22Rv1 (cell line): ENCODE measurements at regions not wholly inside any gene's neighbourhood (a gene's known extent, or its start where the extent isn't known, plus 50 kb on each side); places are given as distances from the start of the nearest gene placed in this dataset.

Experiments used
- ZFX ChIP-seq: fragments of 450-650 bp; IDR thresholded peaks from 2 replicates; pipeline ENCODE4 v1.6.1; 2017; ENCODE audit warnings: antibody characterized with exemption, borderline replicate concordance
- TF ChIP-seq, protein P1 (sequence below): fragments of 450-650 bp; IDR thresholded peaks from 2 replicates; pipeline ENCODE4 v1.5.1; 2017; ENCODE audit warnings: mild to moderate bottlenecking

- TF ChIP-seq, protein P1, sequence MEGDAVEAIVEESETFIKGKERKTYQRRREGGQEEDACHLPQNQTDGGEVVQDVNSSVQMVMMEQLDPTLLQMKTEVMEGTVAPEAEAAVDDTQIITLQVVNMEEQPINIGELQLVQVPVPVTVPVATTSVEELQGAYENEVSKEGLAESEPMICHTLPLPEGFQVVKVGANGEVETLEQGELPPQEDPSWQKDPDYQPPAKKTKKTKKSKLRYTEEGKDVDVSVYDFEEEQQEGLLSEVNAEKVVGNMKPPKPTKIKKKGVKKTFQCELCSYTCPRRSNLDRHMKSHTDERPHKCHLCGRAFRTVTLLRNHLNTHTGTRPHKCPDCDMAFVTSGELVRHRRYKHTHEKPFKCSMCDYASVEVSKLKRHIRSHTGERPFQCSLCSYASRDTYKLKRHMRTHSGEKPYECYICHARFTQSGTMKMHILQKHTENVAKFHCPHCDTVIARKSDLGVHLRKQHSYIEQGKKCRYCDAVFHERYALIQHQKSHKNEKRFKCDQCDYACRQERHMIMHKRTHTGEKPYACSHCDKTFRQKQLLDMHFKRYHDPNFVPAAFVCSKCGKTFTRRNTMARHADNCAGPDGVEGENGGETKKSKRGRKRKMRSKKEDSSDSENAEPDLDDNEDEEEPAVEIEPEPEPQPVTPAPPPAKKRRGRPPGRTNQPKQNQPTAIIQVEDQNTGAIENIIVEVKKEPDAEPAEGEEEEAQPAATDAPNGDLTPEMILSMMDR, result no peak
- TF ChIP-seq ZFX, result no peak
Measured at GRCh38 chr13:106277484-106278154, 257.8 kb downstream of the EFNB2 start.
